HEK293T (cell line): ENCODE measurements at regions not wholly inside any gene's neighbourhood (a gene's known extent, or its start where the extent isn't known, plus 50 kb on each side); places are given as distances from the start of the nearest gene placed in this dataset.
"Not testable (repeated sequence)": the region's sequence is repeated elsewhere in the genome, so short reads cannot be mapped to it uniquely, and the experiment has no call there.

ENCODE experiments used
- CTBP1 ChIP-seq: fragments of 450-650 bp; IDR thresholded peaks from 2 replicates; pipeline ENCODE4 v1.6.1; 2016; ENCODE audit warnings: borderline replicate concordance
- ELF4 ChIP-seq: fragments of 450-650 bp; IDR thresholded peaks from 2 replicates; pipeline ENCODE4 v1.6.1; 2017; ENCODE audit warnings: antibody characterized with exemption
- FOXK2 ChIP-seq: fragments of 450-650 bp; IDR thresholded peaks from 2 replicates; pipeline ENCODE4 v1.6.1; 2016; ENCODE audit warnings: mild to moderate bottlenecking
- L3MBTL2 ChIP-seq: fragments of 450-650 bp; conservative IDR thresholded peaks from 2 replicates; pipeline ENCODE4 v1.6.1; 2016; ENCODE audit warnings: mild to moderate bottlenecking
- LEF1 ChIP-seq: fragments of 450-650 bp; IDR thresholded peaks from 2 replicates; pipeline ENCODE4 v1.6.1; 2017; ENCODE audit warnings: mild to moderate bottlenecking, borderline replicate concordance
- NFRKB ChIP-seq: fragments of 450-650 bp; IDR thresholded peaks from 2 replicates; pipeline ENCODE4 v1.6.1; 2016; ENCODE audit warnings: mild to moderate bottlenecking, moderate library complexity
- SP1 ChIP-seq: fragments of 450-650 bp; IDR thresholded peaks from 2 replicates; pipeline ENCODE4 v1.6.1; 2017
- SUZ12 ChIP-seq: fragments of 450-650 bp; IDR thresholded peaks from 2 replicates; pipeline ENCODE4 v1.6.1; 2016; ENCODE audit warnings: mild to moderate bottlenecking
- TF ChIP-seq, protein P1 (sequence below): fragments of 450-650 bp; IDR thresholded peaks from 2 replicates; pipeline ENCODE4 v1.6.1; 2016

DNA sequence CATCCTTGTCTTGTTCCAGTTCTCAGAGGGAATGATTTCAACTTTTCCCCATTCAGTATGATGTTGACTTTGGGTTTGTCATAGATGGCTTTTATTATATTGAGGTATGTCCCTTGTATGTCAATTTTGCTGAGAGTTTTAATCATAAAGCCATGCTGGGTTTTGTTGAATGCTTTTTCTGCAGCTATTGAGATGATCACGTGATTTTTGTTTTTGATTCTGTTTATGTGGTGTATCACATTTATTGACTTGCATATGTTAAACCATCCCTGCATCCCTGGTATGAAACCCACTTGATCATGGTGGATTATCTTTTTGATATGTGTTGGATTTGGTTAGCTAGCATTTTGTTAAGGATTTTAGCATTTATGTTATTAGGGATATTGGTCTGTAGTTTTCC, 53.2 kb upstream of the PHIP start:
- not testable (repeated sequence) for TF ChIP-seq CTBP1, ELF4, FOXK2, L3MBTL2, LEF1, SP1, SUZ12, NFRKB
- TF ChIP-seq, protein P1, sequence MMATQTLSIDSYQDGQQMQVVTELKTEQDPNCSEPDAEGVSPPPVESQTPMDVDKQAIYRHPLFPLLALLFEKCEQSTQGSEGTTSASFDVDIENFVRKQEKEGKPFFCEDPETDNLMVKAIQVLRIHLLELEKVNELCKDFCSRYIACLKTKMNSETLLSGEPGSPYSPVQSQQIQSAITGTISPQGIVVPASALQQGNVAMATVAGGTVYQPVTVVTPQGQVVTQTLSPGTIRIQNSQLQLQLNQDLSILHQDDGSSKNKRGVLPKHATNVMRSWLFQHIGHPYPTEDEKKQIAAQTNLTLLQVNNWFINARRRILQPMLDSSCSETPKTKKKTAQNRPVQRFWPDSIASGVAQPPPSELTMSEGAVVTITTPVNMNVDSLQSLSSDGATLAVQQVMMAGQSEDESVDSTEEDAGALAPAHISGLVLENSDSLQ, result not testable (repeated sequence)
